CD8-positive, alpha-beta memory T cell (primary cell): ENCODE measurements at regions not wholly inside any gene's neighbourhood (a gene's known extent, or its start where the extent isn't known, plus 50 kb on each side); places are given as distances from the start of the nearest gene placed in this dataset.

Experiments
- CTCF ChIA-PET: fragments of 350-600 bp; sonication (Branson Sonifier 250); formaldehyde crosslinking; loops from one replicate; lab custom pipeline; 2021; ENCODE audit warnings: antibody characterized with exemption; lab: Charles Lee
- POLR2A ChIA-PET: fragments of 350-600 bp; sonication (Branson Sonifier 250); formaldehyde crosslinking; loops from one replicate; lab custom pipeline; 2021; ENCODE audit warnings: antibody characterized with exemption; lab: Charles Lee
- DNase-seq, 5 donors: peaks; one replicate each; pipeline versions ENCODE4 v3.0.0 to v3.0.0-alpha.2; 2020 to 2022; ENCODE audit warnings: mixed read lengths in 1 of 5
- H3K27ac ChIP-seq: one replicate; pipeline ENCODE4 v1.7.0; 2013; ENCODE audit warnings: low read depth, mild to moderate bottlenecking, low read length, moderate library complexity
- H3K27me3 ChIP-seq: 2 replicates; pipeline ENCODE4 v1.7.0; 2013; ENCODE audit warnings: low read length, mild to moderate bottlenecking; ENCODE audit not compliant: insufficient read depth, poor library complexity, severe bottlenecking
- H3K36me3 ChIP-seq: 2 replicates; pipeline ENCODE4 v1.7.0; 2013; ENCODE audit warnings: mild to moderate bottlenecking, low read length, moderate library complexity; ENCODE audit not compliant: insufficient read depth
- H3K4me1 ChIP-seq: 2 replicates; pipeline ENCODE4 v1.7.0; 2013; ENCODE audit warnings: mild to moderate bottlenecking, low read length, moderate library complexity; ENCODE audit not compliant: insufficient read depth
- H3K4me3 ChIP-seq: 2 replicates; pipeline ENCODE4 v1.7.0; 2013; ENCODE audit warnings: mild to moderate bottlenecking, low read length
- H3K9me3 ChIP-seq: 2 replicates; pipeline ENCODE4 v1.7.0; 2013; ENCODE audit warnings: mild to moderate bottlenecking, low read length
- H3K27ac Mint-ChIP-seq, 8 donors: one replicate each; pipeline ENCODE4 v1.8.0; 2020 to 2021; ENCODE audit warnings: mixed read lengths in 8 of 8, mild to moderate bottlenecking in 6 of 8, inconsistent platforms in 3 of 8, moderate library complexity in 3 of 8
- H3K27me3 Mint-ChIP-seq, 2 donors: one replicate each; pipeline ENCODE4 v1.8.0; 2020 to 2021; ENCODE audit warnings: mixed read lengths in 2 of 2, mild to moderate bottlenecking in 1 of 2, moderate library complexity in 1 of 2
- H3K36me3 Mint-ChIP-seq, 3 donors: one replicate each; pipeline ENCODE4 v1.8.0; 2020 to 2021; ENCODE audit warnings: mixed read lengths in 3 of 3, inconsistent platforms in 1 of 3, mild to moderate bottlenecking in 1 of 3
- H3K4me1 Mint-ChIP-seq, 3 donors: one replicate each; pipeline ENCODE4 v1.8.0; 2020 to 2021; ENCODE audit warnings: mixed read lengths in 3 of 3, inconsistent platforms in 1 of 3, mild to moderate bottlenecking in 1 of 3
- H3K4me3 Mint-ChIP-seq, 7 donors: one replicate each; pipeline ENCODE4 v1.8.0; 2020 to 2021; ENCODE audit warnings: mixed read lengths in 7 of 7, mild to moderate bottlenecking in 6 of 7, moderate library complexity in 4 of 7, inconsistent platforms in 2 of 7
- H3K9me3 Mint-ChIP-seq, 5 donors: one replicate each; pipeline ENCODE4 v1.8.0; 2020 to 2022; ENCODE audit warnings: mixed read lengths in 5 of 5, mild to moderate bottlenecking in 3 of 5, moderate library complexity in 2 of 5, inconsistent platforms in 1 of 5

- POLR2A ChIA-PET = no interaction called here
- no peak overlapping the region for H3K4me3 ChIP-seq
- no peaks in the 10 kb centered on the region for H3K27me3 ChIP-seq
- Mint-ChIP-seq H3K27me3 (peaks cover 9 to 27% of the 10 kb centered on the region in 2 donors), H3K36me3 (no peaks in the 10 kb centered on the region), H3K9me3 (peaks cover 6 to 12% (median 10%) of the 10 kb centered on the region in 5 donors), H3K27ac (no peak overlapping the region), H3K4me1 (peaks cover 3 to 6% (median 4%) of the 10 kb centered on the region in 3 donors), H3K4me3 (no peak overlapping the region)
- CTCF ChIA-PET = no interaction called here
- H3K4me1 ChIP-seq = no peaks in the 10 kb centered on the region
- H3K9me3 ChIP-seq = no peaks in the 10 kb centered on the region
- no peaks in the 10 kb centered on the region for H3K36me3 ChIP-seq
- H3K27ac ChIP-seq = no peak overlapping the region
- DNase-seq = no peak
Observed at GRCh38 chr18:10037181-10037580, 123.4 kb downstream of the VAPA start.

DNA sequence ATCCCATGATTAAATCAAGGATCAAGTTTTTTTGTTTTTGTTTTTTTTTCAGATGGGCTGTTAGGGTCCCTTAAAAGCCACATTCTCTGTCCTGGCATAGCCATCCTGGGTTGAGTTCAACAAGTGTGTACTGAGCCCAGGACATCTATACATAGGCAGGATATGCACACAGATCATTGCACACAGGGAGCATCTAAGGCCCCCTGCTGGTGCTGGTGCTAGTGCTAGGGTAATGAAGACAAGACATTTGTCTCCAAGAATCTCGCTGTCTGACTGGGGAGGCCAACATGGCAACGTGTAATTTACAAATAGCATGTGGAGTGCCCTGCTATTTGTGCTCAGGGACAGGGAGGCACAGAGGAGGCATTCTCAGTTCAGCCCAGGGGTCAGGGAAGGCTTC lies 124.5 kb downstream of the VAPA start:
- Mint-ChIP-seq H3K4me3 (no peak overlapping the region), H3K27ac (no peak overlapping the region), H3K36me3 (no peaks in the 10 kb centered on the region), H3K4me1 (no peaks in the 10 kb centered on the region), H3K27me3 (peaks cover 9 to 22% of the 10 kb centered on the region in 2 donors), H3K9me3 (peaks cover 10 to 17% (median 13%) of the 10 kb centered on the region in 5 donors)
- ChIA-PET POLR2A (no interaction called here), CTCF (no interaction called here)
- H3K27me3 ChIP-seq = no peaks in the 10 kb centered on the region
- no peaks in the 10 kb centered on the region for H3K36me3 ChIP-seq
- no peak overlapping the region for H3K4me3 ChIP-seq
- no peaks in the 10 kb centered on the region for H3K9me3 ChIP-seq
- no peak for DNase-seq
- no peak overlapping the region for H3K27ac ChIP-seq
- no peaks in the 10 kb centered on the region for H3K4me1 ChIP-seq

GRCh38 chr18:10040287-10041011 lies 126.6 kb downstream of the VAPA start:
- ChIA-PET POLR2A (no interaction called here), CTCF (interaction anchor here (0.8 kb wide), 1 partner anchor 19 kb away, joined by 3 read pairs; no protein-coding TSS in a partner anchor)
- Histone ChIP-seq H3K4me1 (no peaks in the 10 kb centered on the region), H3K36me3 (no peaks in the 10 kb centered on the region), H3K27me3 (no peaks in the 10 kb centered on the region), H3K9me3 (no peaks in the 10 kb centered on the region), H3K4me3 (no peak overlapping the region), H3K27ac (no peak overlapping the region)
- peaks cover 11 to 17% (median 13%) of the 10 kb centered on the region in 5 donors for H3K9me3 Mint-ChIP-seq
- H3K36me3 Mint-ChIP-seq = no peaks in the 10 kb centered on the region
- peaks cover 9 to 15% of the 10 kb centered on the region in 2 donors for H3K27me3 Mint-ChIP-seq
- H3K4me1 Mint-ChIP-seq = no peaks in the 10 kb centered on the region
- no peak overlapping the region for H3K4me3 Mint-ChIP-seq
- DNase-seq = no peak
- no peak overlapping the region for H3K27ac Mint-ChIP-seq

DNA sequence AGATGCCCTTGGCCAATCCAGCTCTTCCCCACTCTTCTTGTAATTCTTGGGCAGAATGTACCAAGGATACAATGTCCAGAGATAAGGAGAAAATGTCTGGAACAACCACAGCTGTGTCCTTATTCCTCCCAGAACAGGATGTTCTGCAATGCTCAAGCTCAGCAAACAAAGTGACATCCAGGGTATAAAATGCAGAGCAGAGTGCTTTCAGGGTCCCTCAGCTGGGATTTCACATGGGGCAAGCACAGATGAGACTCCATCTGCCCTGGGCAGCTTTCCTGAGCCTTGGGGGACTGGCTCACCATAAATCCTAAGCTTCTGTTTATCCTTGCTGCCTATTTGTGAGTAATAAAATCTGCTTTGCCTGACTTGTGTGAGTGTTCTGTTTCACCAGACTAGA lies 127.4 kb downstream of the VAPA start:
- Mint-ChIP-seq H3K4me3 (no peak overlapping the region), H3K36me3 (no peaks in the 10 kb centered on the region), H3K27me3 (peaks cover 9 to 10% of the 10 kb centered on the region in 2 donors), H3K9me3 (peaks cover 11 to 15% (median 13%) of the 10 kb centered on the region in 5 donors), H3K27ac (no peak overlapping the region), H3K4me1 (no peaks in the 10 kb centered on the region)
- H3K36me3 ChIP-seq = no peaks in the 10 kb centered on the region
- H3K27ac ChIP-seq = no peak overlapping the region
- ChIA-PET CTCF (interaction anchor here (0.8 kb wide), 1 partner anchor 18 kb away, joined by 3 read pairs; no protein-coding TSS in a partner anchor), POLR2A (no interaction called here)
- H3K4me3 ChIP-seq = no peak overlapping the region
- no peaks in the 10 kb centered on the region for H3K4me1 ChIP-seq
- no peaks in the 10 kb centered on the region for H3K27me3 ChIP-seq
- DNase-seq = no peak
- no peaks in the 10 kb centered on the region for H3K9me3 ChIP-seq

DNA sequence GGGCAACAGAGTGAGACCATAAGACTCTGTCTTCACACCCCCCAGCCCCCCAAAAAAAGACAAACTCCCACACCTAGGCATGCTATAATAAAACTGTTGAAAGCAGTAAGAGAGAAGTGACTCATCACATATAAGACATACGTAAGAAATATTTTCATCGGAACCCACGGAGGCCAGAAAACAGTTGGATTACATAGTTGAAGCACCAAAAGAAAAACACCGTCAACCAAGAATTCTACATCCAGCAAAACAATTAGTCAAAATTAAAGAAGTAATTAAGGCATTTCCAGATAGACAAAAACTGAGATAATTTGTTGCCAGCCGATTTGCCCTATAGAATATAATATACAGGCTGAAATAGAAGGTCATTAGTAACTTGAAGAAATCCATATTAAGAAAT lies 128.7 kb downstream of the VAPA start:
- no peaks in the 10 kb centered on the region for H3K36me3 Mint-ChIP-seq
- no peaks in the 10 kb centered on the region for H3K4me1 Mint-ChIP-seq
- no peaks in the 10 kb centered on the region for H3K27me3 ChIP-seq
- ChIA-PET CTCF (no interaction called here), POLR2A (no interaction called here)
- H3K4me1 ChIP-seq = no peaks in the 10 kb centered on the region
- H3K27ac Mint-ChIP-seq = no peak overlapping the region
- no peak for DNase-seq
- H3K27me3 Mint-ChIP-seq = peaks cover 5 to 7% of the 10 kb centered on the region in 2 donors
- H3K9me3 ChIP-seq = no peaks in the 10 kb centered on the region
- H3K4me3 ChIP-seq = no peak overlapping the region
- H3K9me3 Mint-ChIP-seq = peaks cover 10 to 15% (median 13%) of the 10 kb centered on the region in 5 donors
- no peak overlapping the region for H3K4me3 Mint-ChIP-seq
- no peak overlapping the region for H3K27ac ChIP-seq
- H3K36me3 ChIP-seq = no peaks in the 10 kb centered on the region

- CTCF ChIA-PET = no interaction called here
- no peak overlapping the region for H3K4me3 Mint-ChIP-seq
Observed at GRCh38 chr18:10044054-10044453, 130.2 kb downstream of the VAPA start.

DNA sequence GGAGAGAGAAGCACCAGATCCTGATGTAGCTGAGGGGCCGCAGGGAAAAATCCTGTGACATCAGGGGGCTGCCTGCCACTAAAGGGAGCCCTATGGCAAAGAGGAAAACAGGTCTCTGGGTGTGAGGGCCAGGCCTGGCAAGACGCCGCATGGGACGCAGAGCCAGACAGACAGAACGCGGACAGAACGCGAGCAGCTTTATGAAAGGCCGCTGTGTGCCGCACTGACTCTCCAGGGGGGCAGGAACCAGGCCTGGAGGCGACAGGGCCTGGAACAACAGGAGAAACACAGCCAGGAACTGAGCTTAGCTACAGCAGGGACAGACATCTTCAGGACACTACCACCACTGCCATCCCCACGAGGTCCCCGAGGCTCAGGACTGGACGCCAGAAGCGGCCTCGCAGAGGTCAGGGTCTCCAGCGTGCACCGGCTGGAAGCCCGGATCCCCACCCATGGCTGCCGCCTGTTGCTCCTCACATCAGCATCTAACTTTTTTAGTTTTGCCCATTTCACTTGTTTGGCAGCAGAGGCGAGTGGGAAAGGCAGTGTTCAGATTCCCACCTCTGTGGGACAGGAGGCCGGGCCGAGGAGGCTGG lies 131.6 kb downstream of the VAPA start:
- H3K27me3 Mint-ChIP-seq = peaks cover 4 to 6% of the 10 kb centered on the region in 2 donors
- no peak overlapping the region for H3K27ac Mint-ChIP-seq
- no peak for DNase-seq
- Histone ChIP-seq H3K36me3 (no peaks in the 10 kb centered on the region), H3K27ac (no peak overlapping the region), H3K4me3 (no peak overlapping the region), H3K9me3 (no peaks in the 10 kb centered on the region), H3K27me3 (no peaks in the 10 kb centered on the region), H3K4me1 (no peaks in the 10 kb centered on the region)
- H3K4me3 Mint-ChIP-seq = no peak overlapping the region
- ChIA-PET POLR2A (no interaction called here), CTCF (no interaction called here)
- no peaks in the 10 kb centered on the region for H3K36me3 Mint-ChIP-seq
- H3K4me1 Mint-ChIP-seq = no peaks in the 10 kb centered on the region
- H3K9me3 Mint-ChIP-seq = peaks cover 10 to 15% (median 13%) of the 10 kb centered on the region in 5 donors

More at GRCh38 chr18:10044054-10044453, 130.2 kb downstream of the VAPA start:
- Histone ChIP-seq H3K4me3 (no peak overlapping the region), H3K27me3 (no peaks in the 10 kb centered on the region), H3K9me3 (no peaks in the 10 kb centered on the region), H3K4me1 (no peaks in the 10 kb centered on the region), H3K36me3 (no peaks in the 10 kb centered on the region), H3K27ac (no peak overlapping the region)
- peaks cover 10 to 15% (median 13%) of the 10 kb centered on the region in 5 donors for H3K9me3 Mint-ChIP-seq
- H3K27ac Mint-ChIP-seq = no peak overlapping the region
- POLR2A ChIA-PET = no interaction called here
- H3K36me3 Mint-ChIP-seq = no peaks in the 10 kb centered on the region
- H3K27me3 Mint-ChIP-seq = peaks cover 4 to 6% of the 10 kb centered on the region in 2 donors
- no peak for DNase-seq
- H3K4me1 Mint-ChIP-seq = no peaks in the 10 kb centered on the region

DNA sequence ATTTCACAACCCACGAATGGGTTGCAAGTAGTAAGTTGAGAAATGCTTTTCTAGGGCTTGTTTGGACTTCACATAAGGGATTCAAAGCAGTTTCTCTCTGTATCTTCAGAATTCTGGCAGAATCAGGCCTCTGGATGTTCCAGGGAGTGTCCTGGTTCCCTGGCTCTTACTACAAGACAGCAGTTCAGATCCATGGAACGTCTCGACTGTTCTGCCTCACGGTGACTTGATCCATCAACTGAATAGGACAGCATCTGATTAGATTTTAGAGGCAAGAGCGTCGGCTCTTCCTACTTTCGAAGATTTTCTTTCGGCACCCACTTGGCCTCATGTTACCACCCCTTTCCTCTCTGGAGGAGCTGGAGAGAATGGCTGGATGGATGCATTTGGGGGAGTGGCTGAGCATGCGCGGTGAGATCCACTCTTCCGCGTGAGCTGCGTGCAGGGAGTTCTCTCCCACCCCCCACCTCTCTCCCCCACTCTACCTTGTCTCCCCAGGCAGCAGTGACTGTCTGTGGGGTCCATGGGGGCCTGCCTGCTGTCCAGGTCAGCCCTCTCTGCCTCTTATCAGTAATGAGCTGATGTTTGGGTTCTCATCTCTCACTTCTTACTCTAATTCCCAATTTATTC lies 132.5 kb downstream of the VAPA start:
- Mint-ChIP-seq H3K9me3 (peaks cover 7 to 13% (median 11%) of the 10 kb centered on the region in 5 donors), H3K4me1 (no peaks in the 10 kb centered on the region)

More for the DNA sequence above, 132.5 kb downstream of the VAPA start:
- H3K9me3 ChIP-seq = no peaks in the 10 kb centered on the region
- no peaks in the 10 kb centered on the region for H3K36me3 ChIP-seq
- peaks cover 4 to 6% of the 10 kb centered on the region in 2 donors for H3K27me3 Mint-ChIP-seq
- no peak overlapping the region for H3K4me3 Mint-ChIP-seq
- H3K27ac Mint-ChIP-seq = no peak overlapping the region
- no peak overlapping the region for H3K27ac ChIP-seq
- H3K27me3 ChIP-seq = no peaks in the 10 kb centered on the region
- no peaks in the 10 kb centered on the region for H3K36me3 Mint-ChIP-seq
- no peak for DNase-seq
- ChIA-PET CTCF (no interaction called here), POLR2A (no interaction called here)
- no peaks in the 10 kb centered on the region for H3K4me1 ChIP-seq
- H3K4me3 ChIP-seq = no peak overlapping the region
